Fibroblast of skin of scalp (primary cell): ENCODE measurements at regions not wholly inside any gene's neighbourhood (a gene's known extent, or its start where the extent isn't known, plus 50 kb on each side); places are given as distances from the start of the nearest gene placed in this dataset.
A peak's percentile ranks its signal among the peaks of the same experiment; 100 is the strongest.

ENCODE experiments used
- DNase-seq: peaks from one replicate; pipeline ENCODE4 v3.0.0-alpha.2; 2013

GRCh38 chr10:6343305-6344010 is 140.7 kb downstream of the PFKFB3 start:
- DNase-seq = no peak

GRCh38 chr10:6345404-6345803 is 142.7 kb downstream of the PFKFB3 start:
- no peak for DNase-seq

- peak; percentile 63 for DNase-seq
These were observed 143.9 kb downstream of the PFKFB3 start for GRCh38 chr10:6346631-6347030.

GRCh38 chr10:6347391-6347951 is 144.7 kb downstream of the PFKFB3 start:
- peak; percentile 49 for DNase-seq

DNA sequence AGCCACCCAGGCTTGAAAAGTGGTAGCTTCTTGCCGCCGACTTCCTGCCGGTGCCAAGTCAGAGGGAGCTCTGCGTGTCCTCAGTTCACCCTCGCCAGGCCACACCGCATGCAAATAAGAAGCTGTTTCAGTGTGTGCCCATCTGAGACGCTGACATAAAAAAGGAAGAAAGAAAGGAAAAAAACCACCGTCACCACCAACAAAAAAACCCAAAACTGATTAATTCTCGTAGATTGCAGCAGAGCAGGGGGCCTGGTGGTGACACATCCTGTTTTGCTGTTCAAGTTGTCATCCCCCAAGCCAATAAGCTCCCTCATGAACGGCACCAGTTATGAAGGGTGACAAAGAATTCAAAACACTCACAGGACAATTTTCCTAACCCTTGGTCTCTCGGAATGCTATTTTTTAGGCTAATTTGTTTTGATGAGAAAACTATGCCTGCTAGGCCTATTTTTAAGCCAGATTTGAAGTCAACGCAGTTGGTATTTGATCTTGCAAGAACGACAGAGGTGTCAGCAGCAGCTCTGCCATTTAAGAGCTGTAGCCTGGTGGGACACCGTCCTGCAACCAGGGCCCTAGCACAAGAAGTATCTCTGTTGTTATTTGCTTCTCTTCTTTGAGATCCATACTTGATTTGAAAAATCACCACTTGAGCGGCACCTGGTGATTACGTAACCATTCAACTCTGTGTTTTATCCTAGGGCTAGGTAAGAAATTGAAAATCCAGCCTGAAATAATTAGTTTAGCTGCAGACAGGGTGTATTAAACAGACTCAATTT is 145.6 kb downstream of the PFKFB3 start:
- peak; percentile 56 for DNase-seq

DNA sequence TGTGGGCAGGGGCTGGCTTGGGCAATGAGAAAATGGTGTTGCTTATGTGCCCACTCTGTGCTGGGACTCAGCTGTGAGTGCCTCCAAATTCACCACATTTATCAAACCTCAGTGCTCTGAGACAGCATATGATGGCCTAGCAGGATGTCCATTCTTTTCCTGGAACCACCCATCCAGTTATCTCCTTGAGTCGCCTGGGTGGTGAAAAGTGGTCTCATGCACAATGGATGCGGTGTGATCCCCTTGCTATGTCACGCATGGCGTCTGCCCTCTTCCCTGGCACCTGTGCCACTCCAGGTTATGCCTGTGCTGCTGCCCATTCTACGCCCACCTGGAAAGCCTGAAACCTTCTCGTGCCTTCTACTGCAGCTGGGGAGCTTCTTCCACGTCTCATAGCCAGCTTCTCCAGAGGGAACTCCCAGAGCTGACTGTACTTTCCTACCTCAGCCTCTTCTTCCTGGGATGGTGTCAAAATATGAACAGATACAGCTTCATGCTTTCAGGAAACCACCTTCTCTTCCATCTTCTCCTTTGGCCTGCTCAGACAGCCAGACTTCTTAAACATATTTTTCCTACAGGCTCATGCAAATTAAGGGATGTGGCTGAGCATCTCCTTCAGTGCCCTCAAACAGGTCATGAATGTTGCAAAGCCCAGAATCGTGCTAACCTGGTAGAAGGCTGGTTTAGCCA is 147.3 kb downstream of the PFKFB3 start:
- no peak for DNase-seq

GRCh38 chr10:6350609-6351008 is 147.9 kb downstream of the PFKFB3 start:
- no peak for DNase-seq

DNA sequence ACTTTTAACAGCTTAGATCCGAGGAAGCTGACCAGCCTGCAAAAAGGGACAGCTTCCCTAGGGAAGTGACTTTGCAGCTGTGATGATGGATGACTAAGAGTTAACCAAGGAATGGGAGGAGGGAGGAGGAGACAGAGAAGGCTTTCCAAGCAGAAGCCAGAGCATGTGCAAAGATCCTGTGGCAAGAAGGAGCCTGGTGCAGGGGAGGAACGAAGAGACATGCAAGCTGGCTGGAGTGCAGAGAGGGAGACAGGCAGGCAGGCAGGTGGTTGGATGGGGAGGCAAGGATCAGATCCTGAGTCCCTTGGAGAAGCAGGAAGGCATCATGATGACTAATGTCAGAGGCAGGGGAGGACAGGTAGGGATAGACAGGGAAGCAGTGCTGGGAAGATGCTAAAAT is 148.8 kb downstream of the PFKFB3 start:
- no peak for DNase-seq

DNA sequence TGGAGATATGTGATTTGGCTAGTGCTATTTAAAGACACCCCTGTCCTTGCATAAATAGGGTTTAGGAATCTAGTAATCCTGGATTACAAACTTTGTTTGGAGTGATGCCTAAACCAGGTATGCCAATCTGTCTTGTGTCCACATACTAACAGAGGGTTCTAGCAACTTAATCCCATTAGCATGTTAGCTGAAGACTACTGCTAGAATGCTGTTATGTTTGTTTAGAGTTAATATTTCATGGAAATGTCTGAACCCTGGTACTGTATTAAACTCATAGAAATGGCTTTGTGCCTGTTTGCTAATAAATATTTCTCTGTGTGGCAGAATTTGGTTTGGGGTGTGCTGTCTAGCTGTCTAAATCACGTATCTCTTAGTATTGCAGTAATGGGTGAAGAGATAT is 150.8 kb downstream of the PFKFB3 start:
- DNase-seq = no peak

- no peak for DNase-seq
These were observed 151.5 kb downstream of the PFKFB3 start for GRCh38 chr10:6354168-6354772.

- no peak for DNase-seq
These were observed 153.6 kb downstream of the PFKFB3 start for GRCh38 chr10:6356280-6356793.

DNA sequence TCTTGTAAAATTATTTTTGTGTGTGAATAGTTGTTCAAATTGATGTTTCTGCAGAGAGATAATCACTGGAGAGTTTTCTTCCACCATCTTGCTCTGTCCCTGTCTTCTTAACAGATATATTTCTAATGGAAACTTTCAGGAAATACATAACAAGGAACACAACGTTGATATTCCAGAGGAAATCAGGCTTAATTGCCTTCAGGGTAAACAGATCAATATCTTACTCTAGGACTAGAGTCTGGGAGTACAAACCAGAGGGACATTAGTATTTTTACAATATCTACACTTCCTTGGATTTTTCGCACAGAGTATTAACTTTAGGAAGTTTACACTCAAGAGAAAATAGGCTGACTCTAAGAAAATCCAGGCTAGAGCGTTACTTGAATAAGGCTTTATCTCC is 159.1 kb downstream of the PFKFB3 start:
- DNase-seq = no peak

DNA sequence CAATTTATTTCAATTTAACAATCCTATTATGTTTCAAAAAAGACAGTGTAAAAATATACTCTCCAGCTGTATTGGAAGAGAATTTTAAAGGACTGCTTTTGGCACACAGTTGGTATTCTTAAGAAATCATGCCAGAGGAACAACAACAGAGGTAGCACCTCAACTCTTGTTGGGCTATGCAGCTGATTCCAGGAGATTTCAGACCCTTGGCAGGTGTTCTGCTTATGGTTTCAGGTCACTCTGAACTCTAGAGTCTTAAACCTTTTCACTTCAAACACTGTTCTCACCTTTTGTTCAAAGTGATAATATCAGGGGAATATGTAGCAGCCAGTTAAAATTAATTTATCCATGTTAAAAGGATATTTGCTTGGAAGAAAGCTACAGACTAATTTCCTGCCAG is 160.1 kb downstream of the PFKFB3 start:
- DNase-seq = no peak

- no peak for DNase-seq
These were observed 160.8 kb downstream of the PFKFB3 start for GRCh38 chr10:6363511-6363910.

DNA sequence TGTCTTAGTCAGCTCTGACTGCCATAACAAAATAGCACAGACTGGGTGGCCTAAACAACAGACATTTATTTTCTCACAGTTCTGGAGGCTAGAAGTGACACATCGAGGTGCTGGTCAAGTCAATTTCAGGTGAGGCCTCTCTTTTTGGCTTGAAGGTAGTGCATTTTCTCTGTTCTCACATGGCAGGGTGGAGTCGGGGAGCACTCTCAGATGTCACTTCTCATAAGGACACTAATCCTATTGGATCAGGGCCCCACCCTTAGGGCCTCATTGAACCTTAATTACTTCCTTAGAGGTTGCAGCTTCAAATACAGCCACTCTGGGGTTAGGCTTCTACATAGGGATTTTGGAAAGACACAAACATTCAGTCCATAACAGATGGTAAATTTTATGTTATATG is 161.6 kb downstream of the PFKFB3 start:
- no peak for DNase-seq

- DNase-seq = no peak
These were observed 162.2 kb downstream of the PFKFB3 start for GRCh38 chr10:6364893-6365292.

- peak; percentile 31 for DNase-seq
These were observed 162.7 kb downstream of the PFKFB3 start for GRCh38 chr10:6365384-6365783.
